ENCODE measurements at regions not wholly inside any gene's neighbourhood (a gene's known extent, or its start where the extent isn't known, plus 50 kb on each side); places are given as distances from the start of the nearest gene placed in this dataset.

DNA sequence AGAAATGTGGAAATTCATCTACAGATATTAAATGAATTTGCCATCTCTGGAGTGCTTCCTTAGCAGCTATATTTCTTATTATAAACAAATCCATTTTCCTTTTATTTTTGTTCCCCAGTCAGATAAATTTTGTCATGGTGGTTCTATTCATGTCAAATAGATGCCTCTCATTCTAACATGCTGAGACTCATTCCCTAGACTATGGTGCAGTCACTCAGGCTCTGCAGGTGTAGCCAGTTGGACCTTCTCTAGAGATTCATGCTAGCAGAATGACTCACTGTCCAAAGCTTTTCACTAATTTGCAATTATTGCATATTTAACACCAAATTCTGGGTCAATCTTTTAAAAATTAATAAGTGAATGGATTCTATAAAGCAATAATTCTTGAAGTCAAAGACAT lies 1392.7 kb downstream of the PCDH7 start:
- no peaks in the 10 kb centered on the region for H3K36me3 Mint-ChIP-seq
- Histone ChIP-seq H3K9ac (ENCODE audit: insufficient read depth, low read length, poor library complexity, severe bottlenecking) (no peak overlapping the region), H4K20me1 (ENCODE audit: insufficient read depth, low read length) (no peaks in the 10 kb centered on the region), H3K27me3 (ENCODE audit: control insufficient read depth in 2 of 2, insufficient read depth in 2 of 2, low read length in 2 of 2) (no peaks in the 10 kb centered on the region), H2AFZ (ENCODE audit: insufficient read depth, low read depth, low read length, poor library complexity, severe bottlenecking) (no peak overlapping the region), H3K36me3 (replicated peaks in 1 of 2; ENCODE audit: control insufficient read depth in 1 of 2, insufficient read depth in 2 of 2, low read length in 2 of 2) (no peaks in the 10 kb centered on the region), H3K27ac (ENCODE audit: low read depth in 1 of 2, low read length in 2 of 2) (no peak overlapping the region), H3K4me2 (replicated peaks; ENCODE audit: extremely low read depth, low read length, poor library complexity, severe bottlenecking) (no peak overlapping the region), H3K4me3 (replicated peaks in 1 of 3; ENCODE audit: low read depth in 2 of 3, low read length in 3 of 3) (no peak overlapping the region), H3K9me3 (replicated peaks in 1 of 2; ENCODE audit: control insufficient read depth in 1 of 2, insufficient read depth in 1 of 2, low read length in 2 of 2) (no peaks in the 10 kb centered on the region), H3K79me2 (ENCODE audit: insufficient read depth, low read length) (no peaks in the 10 kb centered on the region), H3K4me1 (ENCODE audit: control insufficient read depth in 1 of 2, insufficient read depth in 2 of 2, low read length in 2 of 2) (no peaks in the 10 kb centered on the region)
- intact Hi-C loops (cut with micrococcal nuclease), result no loop called here
- no peaks in the 10 kb centered on the region for H3K27me3 Mint-ChIP-seq (ENCODE audit: low read depth in 3 of 3)
- no peak overlapping the region for H3K4me3 Mint-ChIP-seq
- H3K9me3 Mint-ChIP-seq, result peaks cover 0 to 5% (median 0%) of the 10 kb centered on the region in 7 donors
- no peak for TF ChIP-seq CTCF (IDR thresholded peaks at IDR 0.05)
- no peak overlapping the region for H3K27ac Mint-ChIP-seq
- DNase-seq, result no peak
- no peaks in the 10 kb centered on the region for H3K4me1 Mint-ChIP-seq

GRCh38 chr4:32117693-32118092 lies 1397.5 kb downstream of the PCDH7 start:
- H3K9me3 ChIP-seq (replicated peaks in 1 of 2; ENCODE audit: control insufficient read depth in 1 of 2, insufficient read depth in 1 of 2, low read length in 2 of 2), result no peaks in the 10 kb centered on the region
- intact Hi-C loops (cut with micrococcal nuclease), result no loop called here
- no peaks in the 10 kb centered on the region for H3K79me2 ChIP-seq (ENCODE audit: insufficient read depth, low read length)
- Mint-ChIP-seq H3K36me3 (no peaks in the 10 kb centered on the region), H3K9me3 (peaks cover 0 to 2% (median 0%) of the 10 kb centered on the region in 7 donors), H3K4me1 (no peaks in the 10 kb centered on the region), H3K4me3 (no peak overlapping the region), H3K27ac (no peak overlapping the region), H3K27me3 (ENCODE audit: low read depth in 3 of 3) (peaks cover 0 to 2% (median 0%) of the 10 kb centered on the region in 3 donors)
- no peak overlapping the region for H2AFZ ChIP-seq (ENCODE audit: insufficient read depth, low read depth, low read length, poor library complexity, severe bottlenecking)
- no peak overlapping the region for H3K4me2 ChIP-seq (replicated peaks; ENCODE audit: extremely low read depth, low read length, poor library complexity, severe bottlenecking)
- no peaks in the 10 kb centered on the region for H3K36me3 ChIP-seq (replicated peaks in 1 of 2; ENCODE audit: control insufficient read depth in 1 of 2, insufficient read depth in 2 of 2, low read length in 2 of 2)
- no peaks in the 10 kb centered on the region for H4K20me1 ChIP-seq (ENCODE audit: insufficient read depth, low read length)
- WGBS (ENCODE audit: insufficient coverage), result 91% methylated on average over 1 of the region's 3 CpGs
- H3K4me3 ChIP-seq (replicated peaks in 1 of 3; ENCODE audit: low read depth in 2 of 3, low read length in 3 of 3), result no peak overlapping the region
- H3K27me3 ChIP-seq (ENCODE audit: control insufficient read depth in 2 of 2, insufficient read depth in 2 of 2, low read length in 2 of 2), result no peaks in the 10 kb centered on the region
- no peaks in the 10 kb centered on the region for H3K4me1 ChIP-seq (ENCODE audit: control insufficient read depth in 1 of 2, insufficient read depth in 2 of 2, low read length in 2 of 2)
- no peak overlapping the region for H3K27ac ChIP-seq (ENCODE audit: low read depth in 1 of 2, low read length in 2 of 2)
- H3K9ac ChIP-seq (ENCODE audit: insufficient read depth, low read length, poor library complexity, severe bottlenecking), result no peak overlapping the region
- no peak for DNase-seq
- no peak for TF ChIP-seq CTCF (IDR thresholded peaks at IDR 0.05)
